Bone marrow (tissue), 2 donors: ENCODE measurements at regions not wholly inside any gene's neighbourhood (a gene's known extent, or its start where the extent isn't known, plus 50 kb on each side); places are given as distances from the start of the nearest gene placed in this dataset.
"Not testable (repeated sequence)": the region's sequence is repeated elsewhere in the genome, so short reads cannot be mapped to it uniquely, and the experiment has no call there.

Source experiments
- DNase-seq, 2 donors: peaks; one replicate each; lab custom pipeline; 2025; lab: John Stamatoyannopoulos, UW

GRCh38 chr16:87132361-87133014 is 184.7 kb downstream of the C16orf95 start:
- no peak for DNase-seq

- no peak for DNase-seq
Observed at GRCh38 chr16:87133112-87133850, 183.9 kb downstream of the C16orf95 start.

- DNase-seq = no peak
Observed at GRCh38 chr16:87133966-87134627, 183.1 kb downstream of the C16orf95 start.

- DNase-seq = no peak
Observed at GRCh38 chr16:87134628-87134995, 182.6 kb downstream of the C16orf95 start.

- no peak for DNase-seq
Observed at GRCh38 chr16:87135246-87136030, 181.8 kb downstream of the C16orf95 start.

GRCh38 chr16:87138316-87138715 is 178.9 kb downstream of the C16orf95 start:
- DNase-seq = no peak

GRCh38 chr16:87138738-87139267 is 178.4 kb downstream of the C16orf95 start:
- no peak for DNase-seq

- DNase-seq = no peak
Observed at GRCh38 chr16:87140211-87141200, 176.7 kb downstream of the C16orf95 start.

GRCh38 chr16:87141402-87141801 is 175.8 kb downstream of the C16orf95 start:
- no peak for DNase-seq

GRCh38 chr16:87143661-87144121 is 173.5 kb downstream of the C16orf95 start:
- no peak for DNase-seq

GRCh38 chr16:87144232-87144631 is 173.0 kb downstream of the C16orf95 start:
- DNase-seq = no peak

GRCh38 chr16:87145181-87146176 is 171.7 kb downstream of the C16orf95 start:
- no peak for DNase-seq

GRCh38 chr16:87146676-87147075 is 170.5 kb downstream of the C16orf95 start:
- no peak for DNase-seq

- DNase-seq = no peak
Observed at GRCh38 chr16:87149051-87149450, 168.1 kb downstream of the C16orf95 start.

- no peak for DNase-seq
Observed at GRCh38 chr16:87150262-87150661, 166.9 kb downstream of the C16orf95 start.

- DNase-seq = no peak
Observed at GRCh38 chr16:87150681-87151280, 166.4 kb downstream of the C16orf95 start.

- no peak for DNase-seq
Observed at GRCh38 chr16:87152221-87152755, 164.9 kb downstream of the C16orf95 start.

- no peak for DNase-seq
Observed at GRCh38 chr16:87153326-87153725, 163.9 kb downstream of the C16orf95 start.

- not testable (repeated sequence) for DNase-seq
Observed at GRCh38 chr16:87155315-87155714, 161.9 kb downstream of the C16orf95 start.
